DOHH2 (cell line): ENCODE measurements at regions not wholly inside any gene's neighbourhood (a gene's known extent, or its start where the extent isn't known, plus 50 kb on each side); places are given as distances from the start of the nearest gene placed in this dataset.

Experiments
- H3F3A ChIP-seq: fragments of 200-600 bp; sonication (generic), shearing (Covaris generic); 2 replicates; pipeline ENCODE4 v1.6.0; 2016; ENCODE audit warnings: antibody characterized with exemption, mild to moderate bottlenecking; ENCODE audit not compliant: control insufficient read depth, insufficient read depth
- H3K27ac ChIP-seq: fragments of 200-600 bp; sonication (generic); 2 replicates; pipeline ENCODE4 v1.5.1; 2014; ENCODE audit warnings: low read depth, mild to moderate bottlenecking, low read length, moderate library complexity
- H3K27me3 ChIP-seq: fragments of 200-600 bp; sonication (generic); 2 replicates; pipeline ENCODE4 v1.6.1; 2014; ENCODE audit warnings: mild to moderate bottlenecking, low read length, mixed read lengths; ENCODE audit not compliant: control insufficient read depth
- H3K36me3 ChIP-seq: fragments of 200-600 bp; sonication (generic); 2 replicates; pipeline ENCODE4 v1.6.1; 2014; ENCODE audit warnings: mild to moderate bottlenecking, low read length, moderate library complexity, mixed read lengths; ENCODE audit not compliant: control insufficient read depth
- H3K4me1 ChIP-seq: fragments of 200-600 bp; sonication (generic); 2 replicates; pipeline ENCODE4 v1.6.1; 2014; ENCODE audit warnings: mild to moderate bottlenecking, low read length, mixed read lengths; ENCODE audit not compliant: control insufficient read depth
- H3K4me2 ChIP-seq: fragments of 200-600 bp; sonication (generic); 2 replicates; pipeline ENCODE4 v1.6.0; 2014; ENCODE audit warnings: mild to moderate bottlenecking, low read length, moderate library complexity
- H3K4me3 ChIP-seq: fragments of 200-600 bp; sonication (generic); 2 replicates; pipeline ENCODE4 v1.5.1; 2014; ENCODE audit warnings: mild to moderate bottlenecking, low read length, mixed read lengths
- H3K79me2 ChIP-seq: fragments of 200-600 bp; sonication (generic); 2 replicates; pipeline ENCODE4 v1.6.1; 2014; ENCODE audit warnings: mild to moderate bottlenecking, low read length, mixed read lengths; ENCODE audit not compliant: control insufficient read depth
- H3K9me2 ChIP-seq: fragments of 200-600 bp; sonication (generic); replicated peaks from 2 replicates; pipeline ENCODE4 v1.6.1; 2014; ENCODE audit warnings: mild to moderate bottlenecking, low read length, mixed read lengths; ENCODE audit not compliant: control insufficient read depth
- H3K9me3 ChIP-seq: fragments of 200-600 bp; sonication (generic); 2 replicates; pipeline ENCODE4 v1.6.1; 2014; ENCODE audit warnings: antibody characterized with exemption, low read length, mixed read lengths; ENCODE audit not compliant: control insufficient read depth, insufficient read depth
- H4K20me1 ChIP-seq: fragments of 200-600 bp; sonication (generic); 2 replicates; pipeline ENCODE4 v1.6.0; 2014; ENCODE audit warnings: low read depth, mild to moderate bottlenecking, antibody characterized with exemption, low read length, moderate library complexity; ENCODE audit not compliant: control insufficient read depth, insufficient read depth
- CTCF ChIP-seq: fragments of 200-600 bp; sonication (generic); IDR thresholded peaks from one replicate; pipeline ENCODE4 v1.5.1; 2014; ENCODE audit warnings: antibody characterized with exemption, mild to moderate bottlenecking, low read depth, low read length; ENCODE audit not compliant: poor library complexity, severe bottlenecking
- EZH2phosphoT487 ChIP-seq: fragments of 200-600 bp; sonication (generic); IDR thresholded peaks from 2 replicates; pipeline ENCODE4 v1.6.1; 2017; ENCODE audit warnings: borderline replicate concordance, mild to moderate bottlenecking, antibody characterized with exemption, low read length, moderate library complexity, mixed read lengths

GRCh38 chr1:163863731-163864130 lies 542.0 kb downstream of the NUF2 start:
- Histone ChIP-seq H3K27me3 (no peaks in the 10 kb centered on the region), H3F3A (no peaks in the 10 kb centered on the region), H3K4me3 (no peak overlapping the region), H3K9me2 (no peaks in the 10 kb centered on the region), H4K20me1 (no peaks in the 10 kb centered on the region), H3K9me3 (no peaks in the 10 kb centered on the region), H3K36me3 (no peaks in the 10 kb centered on the region), H3K79me2 (no peaks in the 10 kb centered on the region), H3K4me1 (no peaks in the 10 kb centered on the region), H3K27ac (no peak overlapping the region), H3K4me2 (no peak overlapping the region)
- TF ChIP-seq EZH2phosphoT487: no peak
- no peak for TF ChIP-seq CTCF

- Histone ChIP-seq H4K20me1 (no peaks in the 10 kb centered on the region), H3K79me2 (no peaks in the 10 kb centered on the region), H3K4me1 (no peaks in the 10 kb centered on the region), H3K9me2 (no peaks in the 10 kb centered on the region), H3K27me3 (no peaks in the 10 kb centered on the region), H3K36me3 (no peaks in the 10 kb centered on the region), H3K27ac (no peak overlapping the region), H3K4me3 (no peak overlapping the region), H3K9me3 (no peaks in the 10 kb centered on the region), H3F3A (no peaks in the 10 kb centered on the region), H3K4me2 (no peak overlapping the region)
- no peak for TF ChIP-seq EZH2phosphoT487
- TF ChIP-seq CTCF: no peak
These were observed 542.5 kb downstream of the NUF2 start for GRCh38 chr1:163864207-163864606.

GRCh38 chr1:163866564-163866963 lies 544.8 kb downstream of the NUF2 start:
- H4K20me1 ChIP-seq: no peaks in the 10 kb centered on the region
- H3K27ac ChIP-seq: no peak overlapping the region
- no peaks in the 10 kb centered on the region for H3K9me3 ChIP-seq
- H3K27me3 ChIP-seq: no peaks in the 10 kb centered on the region
- H3K79me2 ChIP-seq: no peaks in the 10 kb centered on the region
- H3K9me2 ChIP-seq: no peaks in the 10 kb centered on the region
- no peak overlapping the region for H3K4me2 ChIP-seq
- H3K4me1 ChIP-seq: no peaks in the 10 kb centered on the region
- no peak overlapping the region for H3K4me3 ChIP-seq
- no peaks in the 10 kb centered on the region for H3F3A ChIP-seq
- TF ChIP-seq EZH2phosphoT487 (no peak), CTCF (no peak)
- H3K36me3 ChIP-seq: no peaks in the 10 kb centered on the region

GRCh38 chr1:163870666-163871065 lies 548.9 kb downstream of the NUF2 start:
- no peak for TF ChIP-seq CTCF
- no peak for TF ChIP-seq EZH2phosphoT487
- no peaks in the 10 kb centered on the region for H3K9me3 ChIP-seq
- no peaks in the 10 kb centered on the region for H3F3A ChIP-seq
- H3K9me2 ChIP-seq: no peaks in the 10 kb centered on the region
- H3K36me3 ChIP-seq: no peaks in the 10 kb centered on the region
- H3K4me3 ChIP-seq: no peak overlapping the region
- H3K79me2 ChIP-seq: no peaks in the 10 kb centered on the region
- H3K27me3 ChIP-seq: no peaks in the 10 kb centered on the region
- H3K4me1 ChIP-seq: no peaks in the 10 kb centered on the region
- H3K27ac ChIP-seq: no peak overlapping the region
- H3K4me2 ChIP-seq: no peak overlapping the region
- H4K20me1 ChIP-seq: no peaks in the 10 kb centered on the region
